SK-N-MC (cell line): ENCODE measurements at regions not wholly inside any gene's neighbourhood (a gene's known extent, or its start where the extent isn't known, plus 50 kb on each side); places are given as distances from the start of the nearest gene placed in this dataset.
"Not testable (repeated sequence)": the region's sequence is repeated elsewhere in the genome, so short reads cannot be mapped to it uniquely, and the experiment has no call there.

Experiments used
- DNase-seq: peaks from one replicate; pipeline ENCODE4 v3.0.0-alpha.2; 2011; ENCODE audit warnings: low read depth, low spot score
- H3K27ac ChIP-seq: fragments of 200-600 bp; sonication (generic); 2 replicates; pipeline ENCODE4 v1.5.1; 2016; ENCODE audit warnings: mixed run types
- H3K36me3 ChIP-seq: fragments of 200-600 bp; sonication (generic); 2 replicates; pipeline ENCODE4 v1.6.1; 2017; ENCODE audit warnings: antibody characterized with exemption, low read length, mixed read lengths; ENCODE audit not compliant: insufficient read depth
- H3K4me3 ChIP-seq: fragments of 200-600 bp; sonication (generic); 2 replicates; pipeline ENCODE4 v1.5.1; 2016
- H3K9ac ChIP-seq: fragments of 200-600 bp; sonication (generic); 2 replicates; pipeline ENCODE4 v1.8.0; 2017; ENCODE audit warnings: mixed run types, mixed read lengths; ENCODE audit not compliant: insufficient read length
- H3K9me3 ChIP-seq: fragments of 200-600 bp; sonication (generic); 2 replicates; pipeline ENCODE4 v1.6.1; 2017; ENCODE audit warnings: low read depth, mild to moderate bottlenecking, antibody characterized with exemption, low read length, moderate library complexity, mixed read lengths
- EZH2 ChIP-seq: fragments of 200-600 bp; sonication (generic); IDR thresholded peaks from one replicate; pipeline ENCODE4 v1.6.1; 2017; ENCODE audit warnings: antibody characterized with exemption
- FOXP2 ChIP-seq: optimal IDR thresholded peaks from 2 replicates; pipeline ENCODE3; 2011; ENCODE audit warnings: mild to moderate bottlenecking, moderate library complexity; ENCODE audit not compliant: insufficient read depth; ENCODE audit errors: extremely low read length, control extremely low read depth
- POLR2AphosphoS5 ChIP-seq: IDR thresholded peaks from 2 replicates; pipeline ENCODE4 v1.6.1; 2012; ENCODE audit warnings: mild to moderate bottlenecking, low read depth, low read length, borderline replicate concordance

DNA sequence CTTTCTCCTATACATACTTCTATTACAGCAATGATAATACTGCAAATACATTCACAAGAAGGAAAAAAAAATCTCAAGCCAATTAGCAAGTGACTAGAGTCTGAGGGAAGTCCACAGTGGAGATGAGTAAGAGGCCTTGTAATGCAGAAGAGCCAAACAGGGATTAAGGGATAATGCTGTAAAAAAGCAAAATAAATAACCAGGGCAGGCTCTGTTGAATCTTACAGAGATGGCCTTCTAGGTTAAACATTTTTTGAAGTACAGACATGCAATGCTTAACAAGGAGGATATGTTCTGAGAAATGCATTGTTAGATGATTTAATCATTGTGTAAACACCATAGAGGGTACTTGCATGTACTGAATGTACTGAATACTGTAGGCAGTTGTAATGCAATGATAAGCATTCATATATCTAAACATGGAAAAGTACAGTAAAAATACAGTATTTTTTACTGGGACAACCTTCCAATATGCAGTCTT is 122.1 kb upstream of the RMDN2 start:
- Histone ChIP-seq H3K4me3 (no peak overlapping the region), H3K27ac (no peak overlapping the region), H3K9ac (no peak overlapping the region), H3K9me3 (no peaks in the 10 kb centered on the region), H3K36me3 (no peaks in the 10 kb centered on the region)
- DNase-seq, result no peak
- TF ChIP-seq EZH2, result no peak
- no peak for TF ChIP-seq FOXP2
- no peak for TF ChIP-seq POLR2AphosphoS5

DNA sequence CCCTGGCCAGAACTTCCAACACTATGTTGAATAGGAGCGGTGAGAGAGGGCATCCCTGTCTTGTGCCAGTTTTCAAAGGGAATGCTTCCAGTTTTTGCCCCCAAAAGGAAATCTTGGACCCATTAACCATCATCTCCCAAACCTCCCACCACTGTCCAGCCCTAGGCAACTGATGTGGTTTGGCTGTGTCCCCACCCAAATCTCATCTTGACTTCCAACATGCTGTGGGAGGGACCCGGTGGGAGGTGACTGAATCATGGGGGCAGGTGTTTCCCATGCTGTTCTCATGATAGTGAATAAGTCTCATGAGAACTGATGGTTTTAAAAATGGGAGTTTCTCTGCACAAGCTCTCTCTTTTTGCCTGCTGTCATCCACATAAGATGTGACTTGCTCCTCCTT is 119.1 kb upstream of the RMDN2 start:
- not testable (repeated sequence) for H3K4me3 ChIP-seq, DNase-seq, H3K9me3 ChIP-seq, H3K9ac ChIP-seq, H3K27ac ChIP-seq, H3K36me3 ChIP-seq

DNA sequence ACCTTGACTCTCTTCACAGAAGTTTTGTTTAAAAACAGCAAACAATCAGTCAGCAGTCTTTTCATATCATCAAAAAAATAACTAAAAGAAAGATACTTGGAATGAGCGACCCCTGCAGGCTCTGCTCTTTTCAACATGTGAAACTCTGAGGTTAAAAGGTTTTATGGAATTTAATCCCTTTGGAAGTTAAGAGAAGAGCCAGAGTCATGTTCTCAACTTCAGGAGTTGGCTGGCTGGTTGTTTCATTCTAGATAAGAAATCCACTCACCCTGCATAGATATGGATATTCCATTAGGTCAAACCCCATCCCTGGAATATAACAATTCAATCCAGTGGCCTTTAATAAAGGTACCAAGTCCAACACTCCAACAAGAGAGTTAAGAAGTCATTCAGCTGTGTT is 115.6 kb upstream of the RMDN2 start:
- Histone ChIP-seq H3K27ac (no peak overlapping the region), H3K9ac (no peak overlapping the region), H3K9me3 (no peaks in the 10 kb centered on the region), H3K4me3 (no peak overlapping the region), H3K36me3 (no peaks in the 10 kb centered on the region)
- peak; percentile 6 for DNase-seq
- no peak for TF ChIP-seq POLR2AphosphoS5
- no peak for TF ChIP-seq EZH2
- no peak for TF ChIP-seq FOXP2

DNA sequence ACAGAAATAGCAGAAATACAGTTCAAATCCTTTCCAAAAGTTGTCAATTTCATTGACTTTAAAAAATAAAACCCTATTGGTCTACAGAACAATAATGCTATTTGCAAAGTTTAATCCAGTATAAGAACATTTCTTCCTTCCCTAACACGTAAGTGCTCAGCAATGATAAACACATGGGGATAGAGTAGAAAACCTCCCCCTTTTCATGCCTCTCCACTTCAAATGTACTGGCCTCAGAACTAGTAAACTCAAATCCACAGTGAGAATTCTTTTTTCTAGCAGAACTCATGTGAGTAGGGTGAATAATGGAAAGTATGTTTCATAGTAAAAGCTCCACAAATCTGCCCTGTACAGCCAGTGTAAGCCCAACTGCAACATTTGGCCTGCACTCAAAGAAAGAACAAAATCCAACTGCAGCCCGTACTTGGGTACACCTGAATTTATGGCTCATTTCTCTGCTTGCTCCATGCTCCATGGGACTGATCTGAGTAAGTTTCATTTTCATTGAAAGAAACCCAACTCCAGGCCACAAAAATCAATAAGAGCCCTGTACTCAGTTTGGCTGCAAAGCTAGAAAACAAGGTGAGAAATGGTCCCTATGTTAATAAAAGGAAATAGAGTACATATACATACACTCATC is 115.0 kb upstream of the RMDN2 start:
- H3K4me3 ChIP-seq, result no peak overlapping the region
- no peaks in the 10 kb centered on the region for H3K9me3 ChIP-seq
- no peak for DNase-seq
- no peak overlapping the region for H3K27ac ChIP-seq
- no peak for TF ChIP-seq POLR2AphosphoS5
- TF ChIP-seq EZH2, result no peak
- TF ChIP-seq FOXP2, result no peak
- H3K9ac ChIP-seq, result no peak overlapping the region
- no peaks in the 10 kb centered on the region for H3K36me3 ChIP-seq

DNA sequence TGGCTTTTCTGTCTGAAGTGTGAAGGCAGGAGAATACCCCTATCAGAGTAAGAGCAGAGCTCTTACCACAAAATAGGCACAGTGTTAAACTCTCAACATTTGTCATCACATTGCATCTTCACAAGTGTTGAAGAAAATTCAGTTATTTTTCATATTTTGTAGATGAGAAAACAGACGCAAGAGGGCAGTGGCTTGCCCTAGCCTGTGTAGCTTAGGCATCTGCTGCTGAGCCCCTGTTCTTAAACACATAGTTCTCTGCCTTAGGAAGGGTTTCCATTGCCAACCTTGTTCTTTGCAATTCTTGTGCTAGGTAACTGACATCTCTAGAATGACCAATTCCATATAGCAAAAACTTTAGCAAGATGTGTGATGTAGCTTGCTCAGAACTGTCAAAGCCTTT is 112.7 kb upstream of the RMDN2 start:
- TF ChIP-seq EZH2 (no peak), POLR2AphosphoS5 (no peak)
- no peak overlapping the region for H3K4me3 ChIP-seq
- H3K9me3 ChIP-seq, result no peaks in the 10 kb centered on the region
- no peaks in the 10 kb centered on the region for H3K36me3 ChIP-seq
- H3K9ac ChIP-seq, result no peak overlapping the region
- DNase-seq, result no peak
- H3K27ac ChIP-seq, result no peak overlapping the region

DNA sequence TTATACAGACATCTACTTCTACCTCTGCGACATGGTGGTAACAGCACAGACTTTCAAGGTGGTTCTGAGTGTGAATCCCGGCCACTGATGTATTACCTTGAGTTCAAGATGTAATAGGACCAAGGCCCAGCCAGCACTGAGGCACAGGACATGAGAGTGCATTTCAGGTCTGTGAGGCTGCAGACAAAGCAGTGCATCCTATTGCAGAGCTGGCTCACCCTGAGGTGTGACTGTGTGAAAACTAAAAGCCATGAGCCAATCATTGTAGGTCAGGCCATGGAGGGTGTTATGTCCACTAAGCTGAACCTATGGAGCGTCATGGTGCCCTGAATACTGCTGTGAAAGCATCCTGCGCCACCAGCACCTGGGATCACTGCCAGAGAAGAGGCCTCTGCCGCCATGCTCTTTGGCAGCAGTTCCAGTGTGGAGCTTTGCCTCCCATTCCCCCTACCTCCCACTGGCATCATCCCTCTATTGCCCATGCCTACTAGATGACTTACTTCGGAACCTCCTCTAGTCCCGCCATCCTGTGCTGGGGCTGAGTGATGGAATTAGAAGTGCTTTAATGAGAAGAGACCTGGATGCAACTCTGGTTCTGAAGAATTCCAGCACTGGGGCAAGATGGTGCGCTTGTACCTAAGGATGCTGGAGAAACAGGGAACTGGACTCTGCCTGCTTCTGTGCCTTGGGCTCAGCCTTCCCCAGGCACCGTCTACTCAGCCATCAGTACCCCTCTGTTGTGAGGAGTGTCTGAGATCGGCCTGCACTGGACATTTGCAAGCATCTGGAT is 112.0 kb upstream of the RMDN2 start:
- Histone ChIP-seq H3K27ac (no peak overlapping the region), H3K36me3 (no peaks in the 10 kb centered on the region), H3K9me3 (no peaks in the 10 kb centered on the region), H3K4me3 (no peak overlapping the region), H3K9ac (no peak overlapping the region)
- TF ChIP-seq FOXP2 (no peak), POLR2AphosphoS5 (no peak), EZH2 (no peak)
- no peak for DNase-seq

DNA sequence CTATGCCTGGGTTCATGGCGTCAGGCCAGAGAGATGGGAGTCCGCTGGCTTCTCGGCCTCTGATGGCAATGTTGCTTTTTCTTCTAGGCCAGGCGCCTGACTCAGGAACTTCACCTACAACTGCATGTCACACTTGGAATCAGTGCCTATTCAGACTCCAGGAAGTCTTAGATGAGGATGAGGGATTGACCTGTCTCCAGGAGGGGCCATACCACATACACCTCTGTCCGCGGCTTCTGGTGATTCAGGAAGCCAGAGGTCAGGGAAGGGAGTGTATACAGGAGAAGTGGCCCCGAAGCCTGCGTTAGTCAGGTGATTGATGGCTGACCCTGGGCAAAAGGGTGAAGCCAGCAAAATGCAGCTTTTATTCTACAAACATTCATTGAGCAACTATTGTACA is 109.1 kb upstream of the RMDN2 start:
- DNase-seq, result no peak

DNA sequence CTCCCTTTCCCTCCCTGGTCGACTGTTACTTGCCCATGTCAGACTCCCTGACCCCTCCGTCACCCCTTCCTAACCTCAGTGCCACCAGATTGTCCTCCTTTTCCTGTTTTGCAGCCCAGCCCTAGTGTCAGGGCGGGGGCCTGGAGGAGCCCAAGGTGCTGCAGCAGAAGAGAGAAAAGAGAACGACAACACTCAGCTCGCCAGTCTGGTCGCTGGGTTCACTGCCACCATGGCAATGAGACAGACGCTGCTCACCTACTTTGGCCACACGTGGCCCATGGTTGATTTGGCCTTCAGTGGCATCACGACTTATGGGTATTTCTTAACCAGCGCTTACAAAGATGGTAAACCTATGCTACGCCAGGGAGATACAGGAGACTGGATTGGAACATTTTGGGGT is 108.4 kb upstream of the RMDN2 start:
- no peak for DNase-seq
- TF ChIP-seq FOXP2, result no peak
- no peak for TF ChIP-seq POLR2AphosphoS5
- no peak for TF ChIP-seq EZH2
- Histone ChIP-seq H3K4me3 (no peak overlapping the region), H3K9ac (no peak overlapping the region), H3K36me3 (no peaks in the 10 kb centered on the region), H3K27ac (no peak overlapping the region), H3K9me3 (no peaks in the 10 kb centered on the region)

More for the DNA sequence above, 109.1 kb upstream of the RMDN2 start:
- no peaks in the 10 kb centered on the region for H3K36me3 ChIP-seq
- H3K9me3 ChIP-seq, result no peaks in the 10 kb centered on the region
- TF ChIP-seq FOXP2 (no peak), POLR2AphosphoS5 (no peak), EZH2 (no peak)
- no peak overlapping the region for H3K27ac ChIP-seq
- H3K9ac ChIP-seq, result no peak overlapping the region
- no peak overlapping the region for H3K4me3 ChIP-seq

DNA sequence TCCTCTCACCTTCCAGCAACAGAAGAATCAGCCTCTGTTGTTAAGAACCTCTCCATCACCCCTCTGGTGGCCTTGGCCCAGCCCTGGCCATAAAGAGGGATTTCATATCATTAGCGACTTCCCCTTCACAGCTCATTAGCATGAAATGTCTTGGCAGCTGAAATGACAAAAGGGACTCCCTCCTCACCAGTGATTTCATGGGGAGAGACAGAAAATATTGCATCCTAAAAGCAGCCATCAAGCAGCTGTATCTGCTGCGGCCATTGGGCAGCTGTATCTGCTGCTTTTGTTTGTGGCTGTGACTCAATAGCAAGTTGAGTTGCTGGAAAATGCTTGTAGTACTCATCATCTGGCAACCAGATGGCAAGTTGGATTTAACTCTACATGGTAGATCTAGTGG is 105.9 kb upstream of the RMDN2 start:
- TF ChIP-seq EZH2 (no peak), POLR2AphosphoS5 (no peak), FOXP2 (no peak)
- no peak overlapping the region for H3K27ac ChIP-seq
- H3K4me3 ChIP-seq, result no peak overlapping the region
- no peaks in the 10 kb centered on the region for H3K36me3 ChIP-seq
- H3K9ac ChIP-seq, result no peak overlapping the region
- H3K9me3 ChIP-seq, result no peaks in the 10 kb centered on the region
- DNase-seq, result no peak

DNA sequence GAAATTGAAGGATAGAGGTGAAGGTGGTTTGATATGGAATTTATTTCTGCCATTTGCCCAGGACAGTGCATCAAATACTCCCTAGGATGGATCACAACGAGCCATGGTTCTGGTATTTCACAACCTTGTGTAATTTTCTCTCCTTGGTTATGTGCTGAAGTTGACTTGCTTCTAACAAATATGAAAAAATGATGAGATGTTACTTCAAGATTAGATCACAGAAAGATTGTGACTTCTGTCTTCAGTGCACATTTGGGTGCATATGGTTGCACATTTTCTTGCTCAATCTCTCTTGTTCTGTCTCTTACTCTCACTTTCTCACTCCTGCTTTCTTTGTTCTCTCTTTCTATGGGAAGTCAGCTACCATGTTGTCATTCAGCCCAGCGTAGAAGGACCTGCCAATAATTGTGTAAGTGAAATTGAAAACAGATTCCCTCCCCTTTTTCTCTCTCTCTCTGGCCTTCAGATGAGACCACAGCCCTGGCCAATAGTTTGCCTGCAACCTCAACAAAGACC is 104.6 kb upstream of the RMDN2 start:
- H3K27ac ChIP-seq, result no peak overlapping the region
- no peak for DNase-seq
- no peaks in the 10 kb centered on the region for H3K9me3 ChIP-seq
- no peak overlapping the region for H3K4me3 ChIP-seq
- TF ChIP-seq EZH2 (no peak), POLR2AphosphoS5 (no peak), FOXP2 (no peak)
- H3K36me3 ChIP-seq, result no peaks in the 10 kb centered on the region
- H3K9ac ChIP-seq, result no peak overlapping the region
